ENCODE measurements at regions not wholly inside any gene's neighbourhood (a gene's known extent, or its start where the extent isn't known, plus 50 kb on each side); places are given as distances from the start of the nearest gene placed in this dataset.
A peak's percentile ranks its signal among the peaks of the same experiment; 100 is the strongest.

GRCh38 chr16:6207124-6207523, 1109.5 kb upstream of the EEF2KMT start:
- Histone ChIP-seq H3K27me3 (no peaks in the 10 kb centered on the region), H3K9me3 (no peaks in the 10 kb centered on the region), H3K4me3 (no peak overlapping the region), H3K27ac (no peak overlapping the region), H3K4me1 (no peaks in the 10 kb centered on the region), H3K36me3 (no peaks in the 10 kb centered on the region)
- ATAC-seq (ENCODE audit: low FRiP score in 2 of 2), result no peak
- TF ChIP-seq, protein P1, sequence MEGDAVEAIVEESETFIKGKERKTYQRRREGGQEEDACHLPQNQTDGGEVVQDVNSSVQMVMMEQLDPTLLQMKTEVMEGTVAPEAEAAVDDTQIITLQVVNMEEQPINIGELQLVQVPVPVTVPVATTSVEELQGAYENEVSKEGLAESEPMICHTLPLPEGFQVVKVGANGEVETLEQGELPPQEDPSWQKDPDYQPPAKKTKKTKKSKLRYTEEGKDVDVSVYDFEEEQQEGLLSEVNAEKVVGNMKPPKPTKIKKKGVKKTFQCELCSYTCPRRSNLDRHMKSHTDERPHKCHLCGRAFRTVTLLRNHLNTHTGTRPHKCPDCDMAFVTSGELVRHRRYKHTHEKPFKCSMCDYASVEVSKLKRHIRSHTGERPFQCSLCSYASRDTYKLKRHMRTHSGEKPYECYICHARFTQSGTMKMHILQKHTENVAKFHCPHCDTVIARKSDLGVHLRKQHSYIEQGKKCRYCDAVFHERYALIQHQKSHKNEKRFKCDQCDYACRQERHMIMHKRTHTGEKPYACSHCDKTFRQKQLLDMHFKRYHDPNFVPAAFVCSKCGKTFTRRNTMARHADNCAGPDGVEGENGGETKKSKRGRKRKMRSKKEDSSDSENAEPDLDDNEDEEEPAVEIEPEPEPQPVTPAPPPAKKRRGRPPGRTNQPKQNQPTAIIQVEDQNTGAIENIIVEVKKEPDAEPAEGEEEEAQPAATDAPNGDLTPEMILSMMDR (IDR thresholded peaks at IDR 0.05), result no peak
- no peak for TF ChIP-seq POLR2AphosphoS5 (IDR thresholded peaks at IDR 0.05)
- no peak for TF ChIP-seq EP300 (IDR thresholded peaks at IDR 0.05)
- TF ChIP-seq POLR2A (IDR thresholded peaks at IDR 0.05), result no peak
- WGBS, 2 donors, result 22 to 24% methylated on average over 3 of the region's 3 CpGs
- DNase-seq, result no peak

GRCh38 chr16:6206080-6206479, 1108.5 kb upstream of the EEF2KMT start:
- peak in 1 of 2 donors; percentile 22 for DNase-seq
- TF ChIP-seq, protein P1 (IDR thresholded peaks at IDR 0.05), result no peak
- no peak for TF ChIP-seq EP300 (IDR thresholded peaks at IDR 0.05)
- TF ChIP-seq POLR2AphosphoS5 (IDR thresholded peaks at IDR 0.05), result no peak
- TF ChIP-seq POLR2A (IDR thresholded peaks at IDR 0.05), result no peak
- Histone ChIP-seq H3K27ac (no peak overlapping the region), H3K27me3 (no peaks in the 10 kb centered on the region), H3K4me3 (no peak overlapping the region), H3K4me1 (no peaks in the 10 kb centered on the region), H3K9me3 (no peaks in the 10 kb centered on the region), H3K36me3 (no peaks in the 10 kb centered on the region)
- ATAC-seq (ENCODE audit: low FRiP score in 2 of 2), result no peak
- 42 to 55% methylated on average over 5 of the region's 5 CpGs for WGBS, 2 donors

- Histone ChIP-seq H3K36me3 (no peaks in the 10 kb centered on the region), H3K4me1 (no peaks in the 10 kb centered on the region), H3K27ac (no peak overlapping the region), H3K4me3 (no peak overlapping the region), H3K27me3 (no peaks in the 10 kb centered on the region), H3K9me3 (no peaks in the 10 kb centered on the region)
- 82 to 89% methylated on average over 2 of the region's 2 CpGs for WGBS, 2 donors
- DNase-seq, result no peak
- TF ChIP-seq EP300 (IDR thresholded peaks at IDR 0.05), result no peak
- TF ChIP-seq POLR2A (IDR thresholded peaks at IDR 0.05), result no peak
- no peak for TF ChIP-seq POLR2AphosphoS5 (IDR thresholded peaks at IDR 0.05)
- TF ChIP-seq, protein P1 (IDR thresholded peaks at IDR 0.05), result no peak
- no peak for ATAC-seq (ENCODE audit: low FRiP score in 2 of 2)
These were observed 1107.3 kb upstream of the EEF2KMT start for GRCh38 chr16:6204945-6205344.

DNA sequence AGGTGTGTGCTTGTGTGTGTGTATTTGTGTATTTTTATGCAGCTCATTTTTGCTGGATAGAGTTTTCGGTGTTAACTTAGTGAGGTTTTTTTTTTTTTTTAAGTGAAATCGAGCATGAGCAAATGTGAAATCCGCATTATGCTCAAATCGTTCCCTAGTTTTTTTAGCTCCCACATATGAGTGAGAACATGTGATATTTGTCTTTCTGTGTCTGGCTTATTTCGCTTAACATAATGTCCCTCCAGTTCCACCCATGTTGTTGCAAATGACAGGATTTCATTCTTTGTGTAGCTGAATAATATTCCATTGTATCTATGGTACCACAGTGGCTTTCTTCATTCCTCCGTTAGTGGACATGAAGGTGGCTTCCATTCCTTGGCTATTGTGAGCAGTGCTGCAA, 1103.3 kb upstream of the EEF2KMT start:
- TF ChIP-seq, protein P1 (IDR thresholded peaks at IDR 0.05), result no peak
- TF ChIP-seq POLR2A (IDR thresholded peaks at IDR 0.05) (no peak), POLR2AphosphoS5 (IDR thresholded peaks at IDR 0.05) (no peak), EP300 (IDR thresholded peaks at IDR 0.05) (no peak)
- no peak overlapping the region for H3K27ac ChIP-seq
- ATAC-seq (ENCODE audit: low FRiP score in 2 of 2), result no peak
- H3K9me3 ChIP-seq, result no peaks in the 10 kb centered on the region
- H3K36me3 ChIP-seq, result no peaks in the 10 kb centered on the region
- DNase-seq, result no peak
- no peak overlapping the region for H3K4me3 ChIP-seq
- H3K27me3 ChIP-seq, result no peaks in the 10 kb centered on the region
- H3K4me1 ChIP-seq, result no peaks in the 10 kb centered on the region
- WGBS, 2 donors, result 80 to 89% methylated on average over 6 of the region's 6 CpGs

GRCh38 chr16:6200271-6200670, 1102.7 kb upstream of the EEF2KMT start:
- no peaks in the 10 kb centered on the region for H3K9me3 ChIP-seq
- no peaks in the 10 kb centered on the region for H3K27me3 ChIP-seq
- WGBS, 2 donors, result 83 to 91% methylated on average over 6 of the region's 6 CpGs
- no peaks in the 10 kb centered on the region for H3K4me1 ChIP-seq
- ATAC-seq (ENCODE audit: low FRiP score in 2 of 2) (no peak), DNase-seq (no peak)
- no peak for TF ChIP-seq POLR2A (IDR thresholded peaks at IDR 0.05)
- no peak for TF ChIP-seq POLR2AphosphoS5 (IDR thresholded peaks at IDR 0.05)
- TF ChIP-seq, protein P1 (IDR thresholded peaks at IDR 0.05), result no peak
- TF ChIP-seq EP300 (IDR thresholded peaks at IDR 0.05), result no peak
- no peaks in the 10 kb centered on the region for H3K36me3 ChIP-seq
- H3K27ac ChIP-seq, result no peak overlapping the region
- H3K4me3 ChIP-seq, result no peak overlapping the region
